Small intestine (tissue), 7 donors: ENCODE measurements at regions not wholly inside any gene's neighbourhood (a gene's known extent, or its start where the extent isn't known, plus 50 kb on each side); places are given as distances from the start of the nearest gene placed in this dataset.

Experiments
- DNase-seq, 2 donors: peaks; one replicate each; pipeline versions ENCODE4 v3.0.0 to v3.0.0-alpha.2; 2013
- FAIRE-seq: peaks from 2 replicates; lab custom pipeline; 2012; peaks lifted over from hg19 to GRCh38; lab: Jason Lieb, UNC
- H3K27ac ChIP-seq, 3 donors: one replicate each; pipeline ENCODE4 v1.5.1; 2013; ENCODE audit warnings: low read length in 2 of 3, mild to moderate bottlenecking in 2 of 3, control low read depth in 1 of 3, inconsistent platforms in 1 of 3, low read depth in 1 of 3, moderate library complexity in 1 of 3
- H3K27me3 ChIP-seq, 3 donors: one replicate each; pipeline ENCODE4 v1.6.1; 2013; ENCODE audit warnings: low read length in 3 of 3, inconsistent platforms in 1 of 3; ENCODE audit not compliant: control insufficient read depth in 3 of 3, insufficient read depth in 3 of 3
- H3K36me3 ChIP-seq, 3 donors: one replicate each; pipeline ENCODE4 v1.6.1; 2013; ENCODE audit warnings: low read length in 3 of 3, inconsistent platforms in 1 of 3, low read depth in 1 of 3, mild to moderate bottlenecking in 1 of 3, moderate library complexity in 1 of 3; ENCODE audit not compliant: control insufficient read depth in 3 of 3, insufficient read depth in 2 of 3
- H3K4me1 ChIP-seq, 3 donors: one replicate each; pipeline ENCODE4 v1.6.1; 2013; ENCODE audit warnings: low read length in 2 of 3, inconsistent platforms in 1 of 3, low read depth in 1 of 3, mild to moderate bottlenecking in 1 of 3, moderate library complexity in 1 of 3; ENCODE audit not compliant: control insufficient read depth in 3 of 3, insufficient read depth in 2 of 3
- H3K4me3 ChIP-seq, 3 donors: one replicate each; pipeline ENCODE4 v1.5.1; 2013; ENCODE audit warnings: low read length in 3 of 3, control low read depth in 1 of 3, inconsistent platforms in 1 of 3, low read depth in 1 of 3, mild to moderate bottlenecking in 1 of 3, moderate library complexity in 1 of 3
- H3K9me3 ChIP-seq, 2 donors: one replicate each; pipeline ENCODE4 v1.6.1; 2013; ENCODE audit warnings: low read depth in 1 of 2, low read length in 1 of 2; ENCODE audit not compliant: control insufficient read depth in 2 of 2, insufficient read depth in 1 of 2
- WGBS, 3 donors: extraction: QIAGEN DNeasy Blood & Tissue Kit; methylation state at CpG; one replicate each; pipeline ENCODE4 v1.1.7; 2013; 5-methylcytosine and 5-hydroxymethylcytosine counted together
- donor health status: healthy with polysubstance abuse.
- donor health status: control.
- donor health status: control.
- donor health status: Bipolar disorder and iron deficiency.
- donor health status: healthy.

DNA sequence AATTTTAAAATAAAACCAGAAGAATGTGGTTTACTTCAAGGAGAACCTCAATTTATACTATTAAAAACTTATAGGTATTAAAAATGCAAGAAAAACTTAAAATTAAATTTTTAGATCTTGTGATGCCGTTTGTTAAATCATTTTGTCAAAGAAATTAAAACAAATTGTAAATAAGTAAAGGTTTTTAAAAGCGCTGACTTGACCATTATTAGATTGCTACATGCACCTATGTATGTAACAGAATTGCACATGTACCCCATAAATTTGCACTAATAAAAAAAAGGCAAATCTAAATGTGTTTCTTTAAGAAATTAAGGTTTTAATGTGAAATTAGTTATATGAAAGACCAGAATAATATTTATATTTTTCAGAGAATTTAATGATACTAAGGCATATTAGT is 156.1 kb downstream of the LARP7 start:
- FAIRE-seq (peak; percentile 5), DNase-seq (no peak)
- Histone ChIP-seq H3K27ac (no peak overlapping the region), H3K4me3 (no peak overlapping the region), H3K36me3 (no peaks in the 10 kb centered on the region), H3K27me3 (no peaks in the 10 kb centered on the region), H3K4me1 (no peaks in the 10 kb centered on the region), H3K9me3 (no peaks in the 10 kb centered on the region)
- 62 to 84% (median 63%) methylated on average over 2 of the region's 2 CpGs for WGBS, 3 donors

DNA sequence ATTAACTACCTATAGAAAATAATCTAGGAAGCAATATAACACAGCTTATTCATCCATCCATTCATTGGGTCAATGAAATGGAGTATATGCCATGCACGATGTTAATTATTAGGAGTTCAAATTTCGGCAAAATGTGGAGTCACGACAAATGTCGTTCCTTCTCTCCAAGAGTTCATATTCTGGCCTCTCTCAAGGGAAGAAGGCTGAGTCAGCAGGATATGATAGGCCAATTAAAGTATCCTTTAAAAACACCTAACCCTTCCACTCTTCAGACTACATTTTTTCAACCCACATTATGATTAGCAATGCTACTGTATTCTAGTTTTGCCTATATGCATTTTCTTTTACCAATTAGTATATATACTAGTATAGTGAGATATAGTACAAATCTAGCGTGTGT is 163.1 kb downstream of the LARP7 start:
- Histone ChIP-seq H3K4me3 (no peak overlapping the region), H3K4me1 (no peaks in the 10 kb centered on the region), H3K27ac (no peak overlapping the region), H3K9me3 (no peaks in the 10 kb centered on the region), H3K36me3 (no peaks in the 10 kb centered on the region), H3K27me3 (no peaks in the 10 kb centered on the region)
- no peak for FAIRE-seq
- WGBS, 3 donors: 92 to 95% (median 95%) methylated on average over 5 of the region's 5 CpGs
- no peak for DNase-seq

- H3K4me3 ChIP-seq: no peak overlapping the region
- no peaks in the 10 kb centered on the region for H3K9me3 ChIP-seq
- no peak overlapping the region for H3K27ac ChIP-seq
- no peaks in the 10 kb centered on the region for H3K27me3 ChIP-seq
- DNase-seq (no peak), FAIRE-seq (no peak)
- H3K4me1 ChIP-seq: no peaks in the 10 kb centered on the region
- no peaks in the 10 kb centered on the region for H3K36me3 ChIP-seq
Measured at GRCh38 chr4:112801341-112801740, 164.4 kb downstream of the LARP7 start.

DNA sequence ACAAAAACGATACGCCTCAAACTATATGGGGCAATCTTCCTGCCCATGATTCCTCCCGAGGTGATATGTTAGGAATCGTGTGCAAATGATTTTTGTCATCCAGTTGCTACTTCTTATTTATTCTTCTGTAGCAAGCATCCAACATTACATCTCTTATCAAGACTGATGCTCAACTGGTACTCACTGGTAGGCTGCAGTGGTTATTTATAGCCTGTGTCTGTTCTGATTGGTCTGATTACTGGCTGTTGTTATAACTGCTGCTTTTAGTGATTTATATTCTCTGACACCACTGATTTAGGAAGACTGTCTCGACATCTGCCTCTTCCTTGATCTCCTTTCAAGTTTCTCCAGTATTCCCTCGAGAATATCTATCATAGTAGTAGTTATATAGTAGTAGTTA is 165.8 kb downstream of the LARP7 start:
- Histone ChIP-seq H3K36me3 (no peaks in the 10 kb centered on the region), H3K27me3 (no peaks in the 10 kb centered on the region), H3K27ac (no peak overlapping the region), H3K4me3 (no peak overlapping the region), H3K4me1 (no peaks in the 10 kb centered on the region), H3K9me3 (no peaks in the 10 kb centered on the region)
- WGBS, 3 donors: 69 to 75% (median 70%) methylated on average over 6 of the region's 6 CpGs
- DNase-seq (no peak), FAIRE-seq (no peak)

- Histone ChIP-seq H3K4me1 (no peaks in the 10 kb centered on the region), H3K36me3 (no peaks in the 10 kb centered on the region), H3K9me3 (no peaks in the 10 kb centered on the region), H3K27me3 (no peaks in the 10 kb centered on the region), H3K27ac (no peak overlapping the region), H3K4me3 (no peak overlapping the region)
- no peak for DNase-seq
- FAIRE-seq: no peak
- 66 to 79% (median 68%) methylated on average over 2 of the region's 2 CpGs for WGBS, 3 donors
Measured at GRCh38 chr4:112807083-112807482, 170.1 kb downstream of the LARP7 start.

GRCh38 chr4:112808001-112808400 is 171.1 kb downstream of the LARP7 start:
- Histone ChIP-seq H3K36me3 (no peaks in the 10 kb centered on the region), H3K27me3 (no peaks in the 10 kb centered on the region), H3K4me3 (no peak overlapping the region), H3K4me1 (no peaks in the 10 kb centered on the region), H3K9me3 (no peaks in the 10 kb centered on the region), H3K27ac (no peak overlapping the region)
- no peak for FAIRE-seq
- WGBS, 3 donors: 36 to 71% (median 71%) methylated on average over 1 of the region's 1 CpG
- no peak for DNase-seq

DNA sequence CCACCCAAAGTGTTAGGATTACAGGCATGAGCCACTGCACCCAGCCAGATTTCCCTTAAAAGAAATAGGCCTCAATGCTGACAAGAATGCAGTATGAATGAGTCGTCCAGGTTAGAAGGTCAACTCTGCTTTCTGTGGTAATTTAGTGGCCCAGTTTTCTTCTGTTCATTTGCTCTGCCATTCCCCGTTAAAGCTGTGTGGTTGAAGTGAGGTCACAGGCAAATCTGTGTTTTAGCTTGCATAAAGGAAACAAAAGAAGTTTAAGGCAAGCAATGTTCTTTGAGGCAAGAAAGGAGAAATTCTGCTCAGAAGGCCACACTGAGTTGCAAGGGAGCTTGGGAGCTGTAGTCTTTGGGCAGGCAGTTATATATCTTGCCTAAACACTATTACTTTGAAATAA is 176.8 kb downstream of the LARP7 start:
- H3K27ac ChIP-seq: no peak overlapping the region
- H3K27me3 ChIP-seq: peaks cover 0 to 9% (median 0%) of the 10 kb centered on the region in 3 donors
- WGBS, 3 donors: 32 to 58% (median 52%) methylated on average over 2 of the region's 2 CpGs
- H3K9me3 ChIP-seq: no peaks in the 10 kb centered on the region
- no peak overlapping the region for H3K4me3 ChIP-seq
- no peak for DNase-seq
- H3K36me3 ChIP-seq: no peaks in the 10 kb centered on the region
- FAIRE-seq: no peak
- H3K4me1 ChIP-seq: no peaks in the 10 kb centered on the region

GRCh38 chr4:112817933-112818593 is 181.1 kb downstream of the LARP7 start:
- no peaks in the 10 kb centered on the region for H3K36me3 ChIP-seq
- WGBS, 3 donors: 3 to 6% (median 6%) methylated on average over 14 of the region's 14 CpGs
- H3K4me1 ChIP-seq: no peaks in the 10 kb centered on the region
- DNase-seq (peak in 1 of 2 donors; percentile 38), FAIRE-seq (no peak)
- H3K27ac ChIP-seq: no peak overlapping the region
- peaks cover 0 to 11% (median 0%) of the 10 kb centered on the region in 3 donors for H3K27me3 ChIP-seq
- H3K9me3 ChIP-seq: no peaks in the 10 kb centered on the region
- peak overlapping the region in 1 of 3 donors; percentile 45 for H3K4me3 ChIP-seq

DNA sequence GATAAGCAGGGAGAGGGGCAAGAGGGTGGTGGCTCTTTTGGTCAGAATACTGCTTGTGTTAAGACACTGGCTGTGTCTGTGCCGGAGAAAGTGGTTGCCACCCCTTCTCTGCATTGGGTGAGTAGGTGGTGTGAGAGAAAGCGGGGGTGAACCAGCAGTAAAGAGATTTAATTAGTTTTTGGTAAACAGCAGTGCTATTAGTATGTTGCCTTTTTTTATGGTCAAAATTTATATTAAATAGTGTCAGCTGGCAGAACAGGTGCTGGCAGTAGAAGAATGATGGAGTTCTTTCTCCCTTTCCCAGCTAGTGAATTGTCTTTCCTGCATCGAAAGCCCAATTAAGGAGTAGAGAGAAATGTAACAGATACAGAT is 181.6 kb downstream of the LARP7 start:
- H3K9me3 ChIP-seq: no peaks in the 10 kb centered on the region
- WGBS, 3 donors: 56 to 63% (median 58%) methylated on average over 3 of the region's 3 CpGs
- DNase-seq (no peak), FAIRE-seq (no peak)
- no peak overlapping the region for H3K27ac ChIP-seq
- no peaks in the 10 kb centered on the region for H3K4me1 ChIP-seq
- peaks cover 0 to 11% (median 0%) of the 10 kb centered on the region in 3 donors for H3K27me3 ChIP-seq
- peak overlapping the region in 1 of 3 donors; percentile 45 for H3K4me3 ChIP-seq
- H3K36me3 ChIP-seq: no peaks in the 10 kb centered on the region
